RPMI8226 (cell line): ENCODE measurements at regions not wholly inside any gene's neighbourhood (a gene's known extent, or its start where the extent isn't known, plus 50 kb on each side); places are given as distances from the start of the nearest gene placed in this dataset.

Experiments used
- DNase-seq: peaks from one replicate; pipeline ENCODE4 v3.0.0-alpha.2; 2015

GRCh38 chr22:48954781-48955311, 872.8 kb downstream of the BRD1 start:
- no peak for DNase-seq

GRCh38 chr22:48953830-48954229, 873.8 kb downstream of the BRD1 start:
- DNase-seq = no peak

GRCh38 chr22:48953103-48953720, 874.5 kb downstream of the BRD1 start:
- DNase-seq = no peak

GRCh38 chr22:48952256-48953102, 875.2 kb downstream of the BRD1 start:
- DNase-seq = no peak

- DNase-seq = no peak
Measured at GRCh38 chr22:48951836-48952235, 875.8 kb downstream of the BRD1 start.

- no peak for DNase-seq
Measured at GRCh38 chr22:48950151-48950915, 877.3 kb downstream of the BRD1 start.

- DNase-seq = no peak
Measured at GRCh38 chr22:48949375-48950149, 878.1 kb downstream of the BRD1 start.

GRCh38 chr22:48948575-48949170, 879.0 kb downstream of the BRD1 start:
- DNase-seq = no peak

- DNase-seq = no peak
Measured at GRCh38 chr22:48947636-48948035, 880.0 kb downstream of the BRD1 start.

GRCh38 chr22:48945621-48946458, 881.8 kb downstream of the BRD1 start:
- no peak for DNase-seq

GRCh38 chr22:48944751-48945620, 882.7 kb downstream of the BRD1 start:
- no peak for DNase-seq

- no peak for DNase-seq
Measured at GRCh38 chr22:48944433-48944750, 883.3 kb downstream of the BRD1 start.

GRCh38 chr22:48943567-48944432, 883.9 kb downstream of the BRD1 start:
- DNase-seq = peak; percentile 73

GRCh38 chr22:48942698-48943566, 884.7 kb downstream of the BRD1 start:
- no peak for DNase-seq

- no peak for DNase-seq
Measured at GRCh38 chr22:48941903-48942575, 885.6 kb downstream of the BRD1 start.

- no peak for DNase-seq
Measured at GRCh38 chr22:48941033-48941902, 886.4 kb downstream of the BRD1 start.
